Neuronal stem cell (in vitro differentiated cells): ENCODE measurements at regions not wholly inside any gene's neighbourhood (a gene's known extent, or its start where the extent isn't known, plus 50 kb on each side); places are given as distances from the start of the nearest gene placed in this dataset.

Experiments
- DNase-seq: peaks from one replicate; pipeline ENCODE4 v3.0.0-alpha.2; 2013; ENCODE audit warnings: low spot score
- H2AFZ ChIP-seq: one replicate; pipeline ENCODE4 v1.6.1; 2013; ENCODE audit warnings: mild to moderate bottlenecking, low read length, inconsistent platforms
- H2AK5ac ChIP-seq: 2 replicates; pipeline ENCODE4 v1.6.1; 2013; ENCODE audit warnings: low read depth, mild to moderate bottlenecking, inconsistent platforms, low read length, moderate library complexity, mixed read lengths
- H2BK120ac ChIP-seq: 2 replicates; pipeline ENCODE4 v1.6.1; 2013; ENCODE audit warnings: low read depth, mild to moderate bottlenecking, inconsistent platforms, low read length, moderate library complexity, mixed read lengths
- H2BK12ac ChIP-seq: one replicate; pipeline ENCODE4 v1.6.1; 2013; ENCODE audit warnings: low read length, inconsistent platforms
- H2BK15ac ChIP-seq: 2 replicates; pipeline ENCODE4 v1.6.1; 2013; ENCODE audit warnings: mild to moderate bottlenecking, low read length, inconsistent platforms, mixed read lengths
- H2BK5ac ChIP-seq: one replicate; pipeline ENCODE4 v1.6.1; 2013; ENCODE audit warnings: inconsistent platforms, mild to moderate bottlenecking, low read length, moderate library complexity
- H3K14ac ChIP-seq: one replicate; pipeline ENCODE4 v1.6.1; 2013; ENCODE audit warnings: low read length, inconsistent platforms
- H3K18ac ChIP-seq: 2 replicates; pipeline ENCODE4 v1.6.1; 2013; ENCODE audit warnings: low read length, inconsistent platforms
- H3K23ac ChIP-seq: 2 replicates; pipeline ENCODE4 v1.6.1; 2013; ENCODE audit warnings: low read depth, mild to moderate bottlenecking, mixed read lengths, low read length, inconsistent platforms; ENCODE audit not compliant: poor library complexity
- H3K27ac ChIP-seq: replicated peaks from 3 replicates; pipeline ENCODE4 v1.5.1; 2013; ENCODE audit warnings: low read length, inconsistent platforms
- H3K27me3 ChIP-seq, 3 experiments: 2 replicates each; pipeline ENCODE4 v1.6.1; 2013; ENCODE audit warnings: low read length in 3 of 3, mild to moderate bottlenecking in 2 of 3, inconsistent platforms in 1 of 3, low read depth in 1 of 3, mixed read lengths in 1 of 3, moderate library complexity in 1 of 3; ENCODE audit not compliant: control insufficient read depth in 3 of 3, insufficient read depth in 3 of 3
- H3K36me3 ChIP-seq, 2 donors: replicated peaks in 1 of 2; 2 replicates each; pipeline ENCODE4 v1.6.1; 2013; ENCODE audit warnings: low read length in 2 of 2; ENCODE audit not compliant: control insufficient read depth in 2 of 2, insufficient read depth in 2 of 2
- H3K4ac ChIP-seq: 2 replicates; pipeline ENCODE4 v1.6.1; 2013; ENCODE audit warnings: inconsistent platforms, mild to moderate bottlenecking, low read length, moderate library complexity
- H3K4me1 ChIP-seq, 2 donors: 1 replicate in 1 of 2; 2 replicates in 1 of 2; pipeline ENCODE4 v1.6.1; 2013; ENCODE audit warnings: low read length in 2 of 2, low read depth in 1 of 2; ENCODE audit not compliant: control insufficient read depth in 2 of 2, insufficient read depth in 1 of 2
- H3K4me2 ChIP-seq: one replicate; pipeline ENCODE4 v1.6.1; 2013; ENCODE audit warnings: mild to moderate bottlenecking, low read length, inconsistent platforms; ENCODE audit not compliant: insufficient read depth, poor library complexity, severe bottlenecking
- H3K4me3 ChIP-seq, 2 donors: 2 replicates each; pipeline ENCODE4 v1.5.1; 2013; ENCODE audit warnings: low read length in 2 of 2, mild to moderate bottlenecking in 2 of 2, inconsistent platforms in 1 of 2, moderate library complexity in 1 of 2
- H3K79me1 ChIP-seq: one replicate; pipeline ENCODE4 v1.6.1; 2013; ENCODE audit warnings: low read depth, mild to moderate bottlenecking, inconsistent platforms, low read length, moderate library complexity
- H3K9ac ChIP-seq: one replicate; pipeline ENCODE4 v1.6.1; 2013; ENCODE audit warnings: mild to moderate bottlenecking, low read depth, low read length, inconsistent platforms; ENCODE audit not compliant: poor library complexity
- H3K9me3 ChIP-seq, 2 donors: replicated peaks in 1 of 2; 2 replicates each; pipeline versions ENCODE3 to v1.6.1; 2013; ENCODE audit warnings: low read length in 2 of 2, mild to moderate bottlenecking in 2 of 2, inconsistent platforms in 1 of 2, low read depth in 1 of 2, mixed read lengths in 1 of 2, moderate library complexity in 1 of 2; ENCODE audit not compliant: control insufficient read depth in 2 of 2, insufficient read depth in 1 of 2
- H4K8ac ChIP-seq: one replicate; pipeline ENCODE4 v1.6.1; 2013; ENCODE audit warnings: low read depth, mild to moderate bottlenecking, inconsistent platforms, low read length, moderate library complexity
- H4K91ac ChIP-seq: one replicate; pipeline ENCODE4 v1.6.1; 2013; ENCODE audit warnings: low read length, low read depth, mild to moderate bottlenecking, inconsistent platforms; ENCODE audit not compliant: poor library complexity
- WGBS, 2 donors: extraction: QIAGEN DNeasy Blood & Tissue Kit; methylation state at CpG; one replicate each; pipeline ENCODE4 v1.1.7; 2013; ENCODE audit warnings: missing lambda C conversion rate in 2 of 2, mixed read lengths in 1 of 2; ENCODE audit not compliant: insufficient read length in 2 of 2, insufficient replicate concordance in 1 of 2; ENCODE audit errors: extremely low coverage in 2 of 2; 5-methylcytosine and 5-hydroxymethylcytosine counted together

- H2BK12ac ChIP-seq: no peak overlapping the region
- H2AFZ ChIP-seq: no peak overlapping the region
- no peak overlapping the region for H2BK120ac ChIP-seq
- H3K79me1 ChIP-seq: no peaks in the 10 kb centered on the region
- H3K4me3 ChIP-seq: no peak overlapping the region
- no peaks in the 10 kb centered on the region for H3K36me3 ChIP-seq
- H3K27me3 ChIP-seq: no peaks in the 10 kb centered on the region
- no peak overlapping the region for H3K4ac ChIP-seq
- no CpG with 5 or more reads among the region's 3 CpGs for WGBS, 2 donors
- H3K4me2 ChIP-seq: no peak overlapping the region
- no peaks in the 10 kb centered on the region for H3K4me1 ChIP-seq
- no peak overlapping the region for H4K91ac ChIP-seq
- H3K27ac ChIP-seq: no peak overlapping the region
- no peak overlapping the region for H2AK5ac ChIP-seq
- no peak overlapping the region for H4K8ac ChIP-seq
- H3K9ac ChIP-seq: no peak overlapping the region
- no peak overlapping the region for H2BK5ac ChIP-seq
- H3K23ac ChIP-seq: no peak overlapping the region
- H3K14ac ChIP-seq: no peak overlapping the region
- H3K18ac ChIP-seq: no peak overlapping the region
- H2BK15ac ChIP-seq: no peak overlapping the region
- DNase-seq: no peak
- no peaks in the 10 kb centered on the region for H3K9me3 ChIP-seq
Measured at GRCh38 chr6:122014961-122015360, 384.5 kb upstream of the HSF2 start.

DNA sequence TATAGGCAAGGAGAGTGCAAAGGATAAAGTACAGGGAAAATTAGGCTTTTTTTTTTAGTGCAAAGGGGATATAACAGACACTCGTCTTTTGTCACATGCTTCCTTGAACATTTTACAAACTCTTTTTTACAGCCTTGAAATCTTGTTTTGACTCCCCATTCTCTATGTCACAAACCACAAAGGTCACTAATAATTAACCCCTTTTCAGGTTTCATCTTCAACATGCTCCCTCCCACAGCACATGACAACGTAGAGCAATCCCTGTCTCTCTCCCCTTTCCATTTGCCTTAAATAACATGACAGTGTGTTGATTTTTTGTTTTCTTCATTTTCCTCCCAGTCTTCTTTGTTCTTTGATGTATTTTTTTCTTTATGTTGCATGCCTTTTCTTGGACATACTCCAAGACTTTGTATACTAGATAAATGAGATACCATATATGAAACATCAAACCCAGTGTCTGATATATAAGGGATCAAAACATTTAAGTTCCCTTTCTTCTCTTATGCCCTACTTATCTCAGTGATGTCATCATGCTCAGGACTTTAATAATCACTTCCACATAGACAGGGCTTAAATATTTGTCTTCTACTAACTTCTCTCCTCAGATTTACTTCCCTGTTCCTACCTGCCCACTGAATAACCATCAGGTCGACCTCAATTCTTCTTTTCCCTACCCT, 378.7 kb upstream of the HSF2 start:
- Histone ChIP-seq H3K18ac (no peak overlapping the region), H3K4ac (no peak overlapping the region), H2BK120ac (no peak overlapping the region), H3K4me2 (no peak overlapping the region), H3K23ac (no peak overlapping the region), H3K36me3 (no peaks in the 10 kb centered on the region), H2BK15ac (no peak overlapping the region), H3K4me1 (no peaks in the 10 kb centered on the region), H3K9ac (no peak overlapping the region), H3K79me1 (no peaks in the 10 kb centered on the region), H4K8ac (no peak overlapping the region), H3K14ac (no peak overlapping the region), H3K27ac (no peak overlapping the region), H2AFZ (no peak overlapping the region), H2BK12ac (no peak overlapping the region), H4K91ac (no peak overlapping the region), H2AK5ac (no peak overlapping the region), H2BK5ac (no peak overlapping the region), H3K9me3 (no peaks in the 10 kb centered on the region), H3K27me3 (no peaks in the 10 kb centered on the region), H3K4me3 (no peak overlapping the region)
- DNase-seq: no peak
- WGBS, 2 donors: no CpG with 5 or more reads among the region's 3 CpGs

DNA sequence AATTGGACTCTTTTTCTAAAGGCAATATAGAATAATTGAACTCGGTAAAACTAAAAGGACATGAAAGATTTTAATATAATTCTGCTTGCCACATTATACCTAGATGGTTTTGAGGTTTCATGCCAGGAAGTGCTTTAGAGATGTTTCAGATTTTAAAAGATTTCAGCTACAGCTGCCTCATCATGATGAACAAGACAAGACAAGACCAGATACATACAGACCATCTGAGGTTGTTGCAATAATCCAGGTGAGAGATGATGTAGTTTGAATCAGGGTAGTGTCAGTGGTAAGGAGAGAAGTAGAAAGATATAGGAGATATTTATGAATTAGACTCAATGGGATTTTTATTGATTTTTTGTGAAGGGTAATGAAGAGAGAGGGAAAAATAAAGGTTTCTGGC, 374.3 kb upstream of the HSF2 start:
- Histone ChIP-seq H2AFZ (no peak overlapping the region), H2BK120ac (no peak overlapping the region), H3K14ac (no peak overlapping the region), H3K36me3 (no peaks in the 10 kb centered on the region), H3K4me1 (no peaks in the 10 kb centered on the region), H4K91ac (no peak overlapping the region), H3K4me3 (no peak overlapping the region), H3K27me3 (no peaks in the 10 kb centered on the region), H2AK5ac (no peak overlapping the region), H3K4ac (no peak overlapping the region), H3K27ac (no peak overlapping the region), H3K79me1 (no peaks in the 10 kb centered on the region), H2BK15ac (no peak overlapping the region), H2BK12ac (no peak overlapping the region), H3K18ac (no peak overlapping the region), H3K23ac (no peak overlapping the region), H4K8ac (no peak overlapping the region), H3K4me2 (no peak overlapping the region), H2BK5ac (no peak overlapping the region), H3K9me3 (no peaks in the 10 kb centered on the region), H3K9ac (no peak overlapping the region)
- DNase-seq: no peak
- whole genome bisulfite sequencing, 2 donors: no CpG with 5 or more reads among the region's 1 CpG

DNA sequence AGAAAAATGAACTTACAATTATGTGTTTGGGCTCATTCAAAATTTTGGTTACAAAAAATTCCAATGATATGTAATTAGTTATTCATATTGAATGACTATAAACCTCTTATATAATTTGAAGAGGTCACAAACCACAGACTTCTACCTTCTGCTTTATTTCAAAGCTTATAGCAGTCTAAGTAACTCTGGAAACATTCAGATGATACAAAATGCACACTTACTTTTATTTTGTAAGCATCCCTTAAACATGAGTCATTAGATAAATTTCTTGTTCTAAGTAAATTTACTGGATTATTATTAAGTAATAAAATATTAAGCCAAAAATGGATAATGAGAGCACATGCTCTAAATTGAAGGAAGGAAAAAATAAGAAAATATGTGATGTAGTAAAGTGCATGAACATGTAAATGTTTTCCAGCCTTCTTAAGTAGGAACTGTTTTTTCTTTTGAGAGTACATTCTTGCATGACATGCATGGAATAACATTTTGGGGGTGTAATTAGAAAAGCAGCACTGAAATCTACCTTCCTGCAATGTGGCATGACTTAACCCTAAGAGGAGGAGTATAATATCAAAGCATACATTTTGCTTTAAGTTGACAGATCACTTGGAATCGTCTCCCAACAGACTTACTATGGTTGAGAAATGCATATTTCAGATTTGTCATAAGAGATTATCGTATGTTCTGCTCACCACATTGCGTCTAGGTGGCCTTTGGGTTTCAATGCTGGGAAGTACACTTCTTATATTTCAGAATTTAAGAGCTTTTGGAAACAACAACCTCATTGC, 372.7 kb upstream of the HSF2 start:
- Histone ChIP-seq H3K9ac (no peak overlapping the region), H3K27ac (no peak overlapping the region), H4K8ac (no peak overlapping the region), H3K14ac (no peak overlapping the region), H3K18ac (no peak overlapping the region), H3K36me3 (no peaks in the 10 kb centered on the region), H3K4me2 (no peak overlapping the region), H3K27me3 (no peaks in the 10 kb centered on the region), H4K91ac (no peak overlapping the region), H2BK5ac (no peak overlapping the region), H3K23ac (no peak overlapping the region), H2AK5ac (no peak overlapping the region), H3K4me1 (no peaks in the 10 kb centered on the region), H2BK12ac (no peak overlapping the region), H3K4ac (no peak overlapping the region), H3K79me1 (no peaks in the 10 kb centered on the region), H2AFZ (no peak overlapping the region), H2BK15ac (no peak overlapping the region), H3K9me3 (no peaks in the 10 kb centered on the region), H3K4me3 (no peak overlapping the region), H2BK120ac (no peak overlapping the region)
- no peak for DNase-seq
- no CpG with 5 or more reads among the region's 3 CpGs for WGBS, 2 donors
